ENCODE measurements at regions not wholly inside any gene's neighbourhood (a gene's known extent, or its start where the extent isn't known, plus 50 kb on each side); places are given as distances from the start of the nearest gene placed in this dataset.
"Not testable (repeated sequence)": the region's sequence is repeated elsewhere in the genome, so short reads cannot be mapped to it uniquely, and the experiment has no call there.

GRCh38 chr3:21892104-21892503, 141.1 kb upstream of the ZNF385D start:
- no peak for DNase-seq (ENCODE audit: low spot score)
- intact Hi-C loops (cut with DNase I) = loop anchor here (2.0 to 10.0 kb wide), 2 partner anchors 139 to 1547 kb away; no protein-coding TSS in a partner anchor

- no peak for DNase-seq (ENCODE audit: low spot score)
- intact Hi-C loops (cut with DNase I) = loop anchor here (2.0 to 10.0 kb wide), 2 partner anchors 140 to 1548 kb away; no protein-coding TSS in a partner anchor
These were observed 142.2 kb upstream of the ZNF385D start for GRCh38 chr3:21893242-21893641.

- intact Hi-C loops (cut with DNase I) = loop anchor here (10.0 kb wide), 1 partner anchor 1550 kb away; no protein-coding TSS in a partner anchor
These were observed 143.7 kb upstream of the ZNF385D start for GRCh38 chr3:21894459-21895340.

GRCh38 chr3:21898316-21898715, 147.3 kb upstream of the ZNF385D start:
- intact Hi-C loops (cut with DNase I) = loop anchor here (10.0 kb wide), 1 partner anchor 1554 kb away; no protein-coding TSS in a partner anchor
- no peak for DNase-seq (ENCODE audit: low spot score)

More at GRCh38 chr3:21894459-21895340, 143.7 kb upstream of the ZNF385D start:
- DNase-seq (ENCODE audit: low spot score) = no peak

- intact Hi-C loops (cut with DNase I) = no loop called here
- no peak for DNase-seq (ENCODE audit: low spot score)
These were observed 150.5 kb upstream of the ZNF385D start for GRCh38 chr3:21901484-21901883.

GRCh38 chr3:21902956-21903355, 151.9 kb upstream of the ZNF385D start:
- intact Hi-C loops (cut with DNase I) = no loop called here
- no peak for DNase-seq (ENCODE audit: low spot score)

- DNase-seq (ENCODE audit: low spot score) = no peak
- intact Hi-C loops (cut with DNase I) = no loop called here
These were observed 158.1 kb upstream of the ZNF385D start for GRCh38 chr3:21909096-21909495.

GRCh38 chr3:21912711-21913110, 161.7 kb upstream of the ZNF385D start:
- DNase-seq (ENCODE audit: low spot score) = no peak
- intact Hi-C loops (cut with DNase I) = no loop called here

- no peak for DNase-seq (ENCODE audit: low spot score)
These were observed 162.8 kb upstream of the ZNF385D start for GRCh38 chr3:21913791-21914190.

GRCh38 chr3:21914451-21914850, 163.4 kb upstream of the ZNF385D start:
- intact Hi-C loops (cut with DNase I) = no loop called here
- no peak for DNase-seq (ENCODE audit: low spot score)

More at GRCh38 chr3:21913791-21914190, 162.8 kb upstream of the ZNF385D start:
- intact Hi-C loops (cut with DNase I) = no loop called here

GRCh38 chr3:21919383-21919782, 168.4 kb upstream of the ZNF385D start:
- intact Hi-C loops (cut with DNase I) = no loop called here
- no peak for DNase-seq (ENCODE audit: low spot score)

- no peak for DNase-seq (ENCODE audit: low spot score)
- intact Hi-C loops (cut with DNase I) = no loop called here
These were observed 169.4 kb upstream of the ZNF385D start for GRCh38 chr3:21920421-21920861.

- intact Hi-C loops (cut with DNase I); DNase-seq (ENCODE audit: low spot score): not testable (repeated sequence)
These were observed 172.1 kb upstream of the ZNF385D start for GRCh38 chr3:21923156-21923555.

GRCh38 chr3:21927261-21927660, 176.3 kb upstream of the ZNF385D start:
- intact Hi-C loops (cut with DNase I) = no loop called here
- no peak for DNase-seq (ENCODE audit: low spot score)

- intact Hi-C loops (cut with DNase I) = no loop called here
- no peak for DNase-seq (ENCODE audit: low spot score)
These were observed 183.6 kb upstream of the ZNF385D start for GRCh38 chr3:21934591-21934990.

GRCh38 chr3:21936207-21936606, 185.2 kb upstream of the ZNF385D start:
- intact Hi-C loops (cut with DNase I) = no loop called here
- no peak for DNase-seq (ENCODE audit: low spot score)

GRCh38 chr3:21938267-21938681, 187.3 kb upstream of the ZNF385D start:
- intact Hi-C loops (cut with DNase I) = no loop called here
- DNase-seq (ENCODE audit: low spot score) = no peak

- no peak for DNase-seq (ENCODE audit: low spot score)
- intact Hi-C loops (cut with DNase I) = no loop called here
These were observed 191.3 kb upstream of the ZNF385D start for GRCh38 chr3:21942328-21942727.

GRCh38 chr3:21944251-21944650, 193.2 kb upstream of the ZNF385D start:
- no peak for DNase-seq (ENCODE audit: low spot score)
- intact Hi-C loops (cut with DNase I) = no loop called here

GRCh38 chr3:21952856-21953255, 201.8 kb upstream of the ZNF385D start:
- intact Hi-C loops (cut with DNase I) = no loop called here
- no peak for DNase-seq (ENCODE audit: low spot score)

GRCh38 chr3:21954709-21955108, 203.7 kb upstream of the ZNF385D start:
- intact Hi-C loops (cut with DNase I) = no loop called here

More at GRCh38 chr3:21954709-21955108, 203.7 kb upstream of the ZNF385D start:
- no peak for DNase-seq (ENCODE audit: low spot score)

Data from cardiac septum (tissue), 1 donor.